NCI-H146 treated with DMSO at 0.1 percent for 48 hours (cell line): ENCODE measurements at regions not wholly inside any gene's neighbourhood (a gene's known extent, or its start where the extent isn't known, plus 50 kb on each side); places are given as distances from the start of the nearest gene placed in this dataset.

Source experiments
- DNase-seq: peaks from one replicate; lab custom pipeline; 2025; ENCODE audit not compliant: unreplicated experiment; lab: John Stamatoyannopoulos, UW

- no peak for DNase-seq
These were observed 58.1 kb downstream of the KLF4 start for GRCh38 chr9:107431461-107431860.

DNA sequence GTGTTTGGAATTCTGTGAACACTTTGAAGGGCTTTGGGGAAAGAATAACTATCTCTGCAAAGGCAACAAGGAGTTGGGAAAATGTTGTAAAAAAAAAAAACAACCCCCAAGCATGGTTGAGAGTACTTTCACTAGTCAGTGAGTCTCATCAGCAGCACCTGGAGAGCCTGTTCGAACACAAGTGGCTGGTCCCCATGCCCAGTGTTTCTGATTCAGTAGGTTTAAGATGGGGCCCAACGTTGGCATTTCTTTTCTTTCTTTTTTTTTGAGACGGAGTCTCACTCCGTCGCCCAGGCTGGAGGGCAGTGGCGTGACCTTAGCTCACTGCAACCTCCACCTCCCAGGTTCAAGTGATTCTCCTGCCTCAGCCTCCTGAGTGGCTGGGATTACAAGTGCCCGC lies 59.5 kb downstream of the KLF4 start:
- no peak for DNase-seq

DNA sequence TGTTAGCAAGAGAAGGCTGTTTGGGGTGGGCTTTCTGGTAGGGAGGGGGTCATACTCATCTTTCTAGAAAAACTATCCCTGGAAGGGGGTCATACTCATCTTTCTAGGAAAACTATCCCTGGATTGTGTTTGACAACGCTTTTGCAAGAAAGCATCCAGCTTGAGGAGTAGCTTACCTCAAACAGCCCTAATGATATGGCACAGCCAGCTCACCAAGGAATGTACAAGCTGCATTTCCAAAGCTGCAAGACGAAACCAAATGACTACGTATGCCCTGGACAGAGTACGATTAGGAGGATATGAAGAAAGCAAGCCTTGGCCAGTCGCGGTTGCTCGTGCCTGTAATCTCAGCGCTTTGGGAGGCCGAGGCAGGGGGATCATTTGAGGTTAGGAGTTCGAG lies 63.4 kb downstream of the KLF4 start:
- DNase-seq: no peak

DNA sequence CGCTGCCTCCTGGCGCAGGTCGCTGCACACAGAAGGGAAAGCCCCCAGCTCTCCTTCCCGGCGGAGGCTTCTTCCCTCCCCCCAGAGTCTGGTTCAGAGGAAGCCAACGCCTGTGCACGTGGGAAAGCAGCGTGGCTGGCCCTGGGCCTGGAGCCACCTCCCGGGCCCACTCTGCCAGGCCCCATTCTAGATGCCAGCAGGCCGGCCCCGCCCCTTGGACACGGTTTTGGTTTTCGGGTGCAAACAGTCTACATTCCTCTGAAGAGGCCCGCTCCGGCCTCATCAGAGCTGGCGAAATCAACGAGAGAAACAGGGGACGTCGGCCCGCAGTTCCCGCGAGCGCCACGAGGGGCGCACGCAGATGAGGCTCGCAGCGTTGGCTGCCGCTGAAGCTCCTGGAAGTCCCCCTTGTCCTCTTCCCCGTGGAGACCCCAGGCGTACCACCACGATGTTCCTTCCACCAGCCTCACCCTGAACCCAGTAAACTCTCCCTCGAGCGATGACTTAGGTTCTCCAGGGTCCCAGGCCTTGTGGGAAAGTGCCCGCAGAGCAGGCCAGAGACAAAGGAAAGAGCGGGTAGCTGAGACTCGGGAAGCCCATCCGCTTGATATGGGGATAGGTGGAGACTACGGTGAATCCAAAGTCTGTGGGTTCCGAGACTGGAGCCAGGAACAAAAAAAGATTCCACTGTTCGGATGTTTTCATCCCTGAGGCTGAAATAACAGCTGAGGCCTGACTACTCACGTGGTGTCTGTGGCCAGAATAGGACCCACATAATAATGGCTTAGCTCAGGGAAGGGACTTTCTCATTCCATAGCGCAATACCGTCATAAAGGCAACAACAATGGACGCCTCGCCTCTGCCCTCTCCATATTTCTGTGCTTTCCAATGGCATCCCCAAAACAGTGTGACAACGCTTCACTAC lies 64.2 kb downstream of the KLF4 start:
- DNase-seq: no peak

DNA sequence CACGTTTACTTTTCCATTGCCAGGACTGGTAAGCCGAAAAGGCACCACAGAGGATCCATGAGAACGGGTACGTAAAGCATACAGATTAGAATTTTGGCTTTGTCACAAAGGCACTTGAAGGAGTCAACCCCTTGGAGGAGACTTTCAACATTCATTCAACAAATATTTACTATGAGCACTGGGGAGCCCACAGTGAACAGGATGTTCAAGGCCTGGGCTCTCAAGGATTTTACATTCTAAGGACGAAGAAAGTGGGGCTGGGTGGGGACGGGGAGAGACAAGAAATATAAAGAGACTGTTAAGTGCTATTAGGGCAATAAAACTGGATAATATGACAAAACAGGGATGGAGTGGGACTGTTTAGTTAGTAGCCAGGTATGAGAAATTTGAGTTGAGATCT lies 66.0 kb downstream of the KLF4 start:
- DNase-seq: no peak

DNA sequence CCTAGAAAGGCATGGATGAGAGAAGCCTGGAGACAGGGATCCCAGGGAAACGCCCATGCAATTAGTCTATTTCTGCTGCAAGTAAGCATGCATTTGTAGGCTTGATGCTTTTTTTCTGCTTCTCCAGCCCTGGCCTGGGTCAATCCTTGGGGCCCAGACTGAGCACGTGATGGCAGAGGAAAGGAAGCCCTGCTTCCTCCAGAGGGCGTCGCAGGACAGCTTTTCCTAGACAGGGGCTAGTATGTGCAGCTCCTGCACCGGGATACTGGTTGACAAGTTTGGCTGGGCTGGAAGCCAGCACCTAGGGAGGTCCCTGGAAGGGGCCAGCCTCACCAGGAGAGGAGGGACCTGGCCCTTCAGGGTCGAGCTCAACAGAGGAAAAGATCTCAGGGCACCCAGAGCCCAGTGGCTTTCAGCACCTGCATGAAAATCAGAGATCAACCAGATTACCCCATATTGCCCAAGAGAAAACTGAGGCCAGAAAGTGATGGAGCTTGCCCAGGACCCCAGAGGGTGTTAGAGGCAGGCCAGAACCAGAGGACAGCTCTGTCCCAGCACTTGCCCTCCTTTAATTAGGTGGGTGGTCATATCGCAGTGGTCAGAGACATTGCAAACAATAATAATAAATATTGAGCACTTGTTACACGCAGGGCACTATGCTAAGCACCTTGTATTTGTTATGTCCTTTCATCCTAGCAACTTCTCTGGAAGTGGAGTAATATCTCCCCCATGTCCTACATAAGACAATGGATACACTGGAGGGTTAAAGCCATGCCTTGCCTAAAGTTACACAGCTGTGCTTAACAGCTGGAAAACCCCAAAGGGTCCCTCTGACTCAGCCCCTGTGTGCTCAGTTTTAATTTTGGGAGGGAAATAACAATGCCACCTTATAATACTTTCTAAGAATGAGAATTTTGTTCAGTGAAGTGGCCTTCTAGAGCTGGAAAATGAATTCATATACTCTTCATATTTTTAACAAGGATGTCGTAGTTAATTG lies 67.1 kb downstream of the KLF4 start:
- peak; percentile 65 for DNase-seq

GRCh38 chr9:107410420-107410819 lies 79.1 kb downstream of the KLF4 start:
- no peak for DNase-seq

DNA sequence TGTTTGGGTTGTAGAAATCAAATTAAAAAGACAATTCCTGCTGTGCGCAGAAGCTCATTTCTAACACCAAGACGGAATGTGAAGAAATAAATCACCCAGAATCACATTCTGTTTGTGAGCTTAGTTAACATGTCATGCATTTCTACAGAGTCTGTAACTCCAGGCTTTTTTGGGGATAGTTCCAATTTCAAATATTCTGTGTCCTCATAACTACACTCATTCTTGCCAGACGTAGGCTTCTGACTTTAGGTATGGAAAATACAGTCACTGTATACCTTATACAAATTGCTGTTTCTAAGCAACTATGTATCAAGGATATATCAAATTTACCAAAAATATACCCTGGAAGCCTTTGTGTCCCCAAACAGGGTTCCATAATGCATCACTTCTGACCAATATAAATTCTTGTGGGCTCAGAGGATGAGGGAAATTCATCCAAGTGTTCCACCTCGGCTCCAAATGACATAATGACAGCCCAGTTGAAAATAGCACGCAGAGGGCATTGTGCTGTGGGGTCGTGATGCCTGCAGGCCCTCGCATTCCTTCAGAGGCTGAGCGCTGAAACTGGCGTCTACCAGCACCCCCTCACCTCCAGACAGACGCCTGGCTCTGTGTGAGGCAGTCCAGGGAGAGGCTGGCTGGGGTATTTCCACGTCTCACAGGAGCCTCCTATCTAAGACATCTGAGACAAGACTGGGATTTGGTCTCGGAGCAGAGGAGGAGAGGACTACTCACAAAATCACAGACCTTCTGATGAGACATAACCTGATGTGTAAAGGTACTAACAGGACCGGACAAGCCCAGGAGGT lies 79.8 kb downstream of the KLF4 start:
- DNase-seq: no peak

DNA sequence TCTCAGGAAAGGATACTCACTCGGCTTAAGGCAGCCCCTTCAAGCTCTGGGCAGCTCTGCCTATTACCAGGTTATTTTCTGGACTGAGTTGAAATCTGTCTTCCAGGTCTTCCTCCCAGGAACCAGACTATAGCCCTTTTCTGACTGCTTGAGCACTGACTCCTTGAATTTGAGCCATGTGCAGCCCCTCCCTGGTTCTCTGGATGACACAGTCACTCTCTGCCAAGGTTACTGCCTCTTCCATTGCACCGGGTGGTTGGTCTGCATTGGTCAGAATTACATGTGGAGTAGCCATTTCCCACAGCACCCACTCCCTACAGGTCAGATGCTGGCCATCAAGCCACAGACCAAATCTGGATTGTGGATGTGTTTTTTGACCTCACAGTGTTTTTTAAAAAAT lies 81.9 kb downstream of the KLF4 start:
- DNase-seq: no peak

- DNase-seq: no peak
These were observed 84.1 kb downstream of the KLF4 start for GRCh38 chr9:107405511-107405910.

GRCh38 chr9:107404736-107405135 lies 84.8 kb downstream of the KLF4 start:
- DNase-seq: no peak

DNA sequence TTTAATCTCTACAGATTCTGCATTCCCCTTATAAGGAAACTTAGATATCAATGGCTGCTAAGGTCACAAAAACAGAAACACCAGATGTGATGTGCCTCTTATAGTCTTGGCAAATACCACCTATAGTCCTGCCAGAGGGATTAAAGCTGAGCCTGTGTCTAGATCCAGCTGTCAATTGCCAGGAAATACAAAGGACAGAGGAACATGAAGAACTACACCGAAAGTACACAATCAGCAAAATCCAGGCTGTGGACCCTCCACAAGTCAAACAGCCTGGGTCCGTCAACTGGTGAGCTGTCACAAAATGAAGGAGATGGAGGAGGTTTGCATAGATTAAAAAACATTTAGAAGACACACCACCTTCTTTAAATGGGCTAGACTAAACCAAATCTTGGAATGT lies 85.4 kb downstream of the KLF4 start:
- no peak for DNase-seq

- DNase-seq: no peak
These were observed 92.2 kb downstream of the KLF4 start for GRCh38 chr9:107397076-107398044.

GRCh38 chr9:107394264-107394663 lies 95.3 kb downstream of the KLF4 start:
- DNase-seq: no peak

DNA sequence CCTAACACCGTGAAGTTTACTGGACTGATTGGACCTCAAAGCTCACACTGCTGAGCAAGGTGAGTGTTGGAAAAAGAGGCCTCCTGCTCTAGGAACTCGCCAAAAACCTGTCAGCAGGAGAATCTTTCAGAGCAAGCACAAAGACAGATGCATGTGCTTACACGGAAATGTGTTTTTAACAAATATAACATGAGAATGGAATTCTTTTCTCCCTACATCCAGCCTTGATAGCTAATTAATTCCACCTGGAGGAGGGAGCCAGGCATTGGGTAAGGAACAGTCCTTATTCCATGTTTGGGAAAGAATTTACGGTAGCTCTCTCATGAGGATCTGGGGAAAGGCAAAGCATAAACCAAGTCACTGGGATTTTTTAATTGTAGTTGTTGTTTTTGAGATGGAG lies 98.8 kb downstream of the KLF4 start:
- no peak for DNase-seq

- DNase-seq: no peak
These were observed 99.3 kb downstream of the KLF4 start for GRCh38 chr9:107390279-107390678.

GRCh38 chr9:107389617-107390071 lies 99.9 kb downstream of the KLF4 start:
- DNase-seq: no peak

- no peak for DNase-seq
These were observed 100.7 kb downstream of the KLF4 start for GRCh38 chr9:107388890-107389289.

- DNase-seq: no peak
These were observed 102.2 kb downstream of the KLF4 start for GRCh38 chr9:107387409-107387808.

GRCh38 chr9:107386396-107386795 lies 103.2 kb downstream of the KLF4 start:
- no peak for DNase-seq
